ENCODE measurements at regions not wholly inside any gene's neighbourhood (a gene's known extent, or its start where the extent isn't known, plus 50 kb on each side); places are given as distances from the start of the nearest gene placed in this dataset.
"Not testable (repeated sequence)": the region's sequence is repeated elsewhere in the genome, so short reads cannot be mapped to it uniquely, and the experiment has no call there.

DNA sequence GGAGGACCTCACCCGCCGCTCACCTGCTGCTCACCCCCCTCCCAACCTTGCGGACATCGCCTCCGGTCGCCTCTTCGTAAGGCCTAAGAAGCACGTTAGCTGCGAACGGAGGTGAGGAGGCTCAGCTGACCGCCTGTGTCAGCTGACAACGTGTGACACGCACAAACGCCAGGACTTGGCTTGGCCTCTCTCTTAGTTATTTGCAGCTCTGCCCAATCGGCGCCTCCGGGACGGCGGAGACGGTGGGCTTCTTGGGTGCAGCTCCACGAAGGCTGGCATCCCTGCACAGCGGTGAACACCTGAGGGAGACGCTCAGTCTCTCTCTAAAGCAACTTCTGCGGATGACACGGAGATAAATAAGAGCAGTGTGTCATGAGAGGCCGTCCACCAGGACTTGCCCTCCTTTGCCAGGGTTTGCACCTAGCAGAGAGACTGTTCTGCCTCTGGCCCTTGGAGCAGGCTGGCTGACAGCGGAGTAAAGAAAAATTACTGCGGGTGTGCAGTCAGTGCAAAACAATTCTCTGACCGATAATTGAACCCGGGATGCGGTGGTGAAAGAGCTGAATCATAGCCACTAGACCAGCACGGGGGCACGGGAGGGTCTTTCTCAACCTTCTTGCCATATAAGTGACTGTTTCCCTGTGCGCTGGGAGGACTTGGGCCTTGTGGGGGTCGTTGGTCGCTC is 318.9 kb downstream of the FAM72C start:
- no peak overlapping the region for H3K4me3 ChIP-seq (ENCODE audit: low read depth, low read length)
- TF ChIP-seq, protein P1, sequence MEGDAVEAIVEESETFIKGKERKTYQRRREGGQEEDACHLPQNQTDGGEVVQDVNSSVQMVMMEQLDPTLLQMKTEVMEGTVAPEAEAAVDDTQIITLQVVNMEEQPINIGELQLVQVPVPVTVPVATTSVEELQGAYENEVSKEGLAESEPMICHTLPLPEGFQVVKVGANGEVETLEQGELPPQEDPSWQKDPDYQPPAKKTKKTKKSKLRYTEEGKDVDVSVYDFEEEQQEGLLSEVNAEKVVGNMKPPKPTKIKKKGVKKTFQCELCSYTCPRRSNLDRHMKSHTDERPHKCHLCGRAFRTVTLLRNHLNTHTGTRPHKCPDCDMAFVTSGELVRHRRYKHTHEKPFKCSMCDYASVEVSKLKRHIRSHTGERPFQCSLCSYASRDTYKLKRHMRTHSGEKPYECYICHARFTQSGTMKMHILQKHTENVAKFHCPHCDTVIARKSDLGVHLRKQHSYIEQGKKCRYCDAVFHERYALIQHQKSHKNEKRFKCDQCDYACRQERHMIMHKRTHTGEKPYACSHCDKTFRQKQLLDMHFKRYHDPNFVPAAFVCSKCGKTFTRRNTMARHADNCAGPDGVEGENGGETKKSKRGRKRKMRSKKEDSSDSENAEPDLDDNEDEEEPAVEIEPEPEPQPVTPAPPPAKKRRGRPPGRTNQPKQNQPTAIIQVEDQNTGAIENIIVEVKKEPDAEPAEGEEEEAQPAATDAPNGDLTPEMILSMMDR (conservative IDR thresholded peaks at IDR 0.05; ENCODE audit: low read depth, low read length), result no peak
- DNase-seq (ENCODE audit: low read depth), result no peak

DNA sequence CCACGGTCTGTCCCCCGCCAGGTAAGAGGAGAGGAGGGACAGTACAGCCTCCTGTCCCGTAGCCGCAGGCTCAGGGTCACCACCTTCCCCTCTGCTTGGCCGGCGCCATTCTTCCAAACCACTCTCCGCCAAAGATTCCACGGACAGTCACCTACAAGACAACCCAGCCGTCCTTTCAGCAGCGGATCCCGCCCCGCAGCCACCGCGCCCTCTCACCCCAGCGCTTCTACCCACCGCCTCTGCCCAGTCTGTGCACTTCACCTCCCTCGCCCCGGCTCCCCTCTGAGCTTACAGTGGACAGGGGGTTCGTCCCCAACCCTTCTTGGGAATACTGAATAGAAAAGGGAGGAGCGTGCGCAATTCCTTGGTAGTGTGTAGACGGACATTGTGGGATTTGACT is 319.6 kb downstream of the FAM72C start:
- no peak for DNase-seq (ENCODE audit: low read depth)

DNA sequence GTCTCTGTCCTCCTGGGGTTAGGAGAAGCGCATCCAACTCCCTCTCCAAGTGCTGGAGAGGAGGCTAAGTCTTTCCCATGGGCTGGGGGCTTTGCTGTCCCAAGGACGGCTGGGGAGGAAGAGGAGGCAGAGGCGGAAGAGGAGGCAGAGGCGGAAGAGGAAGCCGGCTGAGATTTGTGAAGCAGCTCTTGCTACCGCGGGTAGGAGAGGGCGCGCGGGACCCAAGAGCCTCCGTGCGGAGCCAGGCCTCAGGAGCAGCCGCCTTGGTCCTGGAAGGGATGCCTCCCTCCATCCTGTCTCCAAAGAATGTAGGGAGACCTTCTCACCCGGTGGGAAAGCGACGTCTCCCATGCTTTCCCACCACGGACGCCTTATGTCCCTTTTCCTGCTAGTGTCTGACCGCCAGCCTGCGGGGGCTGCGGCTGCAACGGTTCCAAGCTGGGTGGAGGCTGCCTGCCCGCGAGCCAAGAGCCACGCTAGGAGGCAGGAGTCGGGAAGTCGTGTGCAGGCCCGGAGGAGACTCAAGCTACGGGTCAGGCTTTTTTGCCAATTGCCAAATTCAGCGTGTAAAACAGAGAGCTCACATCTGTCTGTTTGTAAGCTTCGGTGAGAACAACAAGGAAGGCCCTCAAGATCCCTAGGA is 320.3 kb downstream of the FAM72C start:
- no peak overlapping the region for H3K4me3 ChIP-seq (ENCODE audit: low read depth, low read length)
- TF ChIP-seq, protein P1 (conservative IDR thresholded peaks at IDR 0.05; ENCODE audit: low read depth, low read length), result no peak
- no peak for DNase-seq (ENCODE audit: low read depth)

More for the DNA sequence above, 319.6 kb downstream of the FAM72C start:
- TF ChIP-seq, protein P1 (conservative IDR thresholded peaks at IDR 0.05; ENCODE audit: low read depth, low read length), result no peak
- H3K4me3 ChIP-seq (ENCODE audit: low read depth, low read length), result no peak overlapping the region

DNA sequence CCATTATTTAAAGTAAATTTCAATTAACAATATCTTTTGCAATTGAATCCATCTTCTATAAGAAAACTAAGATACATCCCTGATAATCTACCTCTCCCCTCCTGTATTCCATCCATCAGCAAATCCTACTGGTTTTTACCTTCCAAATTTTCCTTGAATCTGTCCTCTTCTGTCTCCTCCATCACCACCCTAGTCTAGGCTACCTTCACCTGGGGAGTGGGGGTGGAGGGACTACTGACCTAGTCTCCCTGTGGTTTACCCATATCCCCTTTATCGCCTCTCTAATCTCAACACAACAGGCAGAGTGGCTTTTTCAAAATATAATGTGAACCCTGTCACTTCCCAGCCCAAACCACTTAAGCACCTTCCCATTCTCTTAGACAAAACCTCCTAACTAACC is 327.8 kb downstream of the FAM72C start:
- not testable (repeated sequence) for DNase-seq (ENCODE audit: low read depth); H3K4me3 ChIP-seq (ENCODE audit: low read depth, low read length)

DNA sequence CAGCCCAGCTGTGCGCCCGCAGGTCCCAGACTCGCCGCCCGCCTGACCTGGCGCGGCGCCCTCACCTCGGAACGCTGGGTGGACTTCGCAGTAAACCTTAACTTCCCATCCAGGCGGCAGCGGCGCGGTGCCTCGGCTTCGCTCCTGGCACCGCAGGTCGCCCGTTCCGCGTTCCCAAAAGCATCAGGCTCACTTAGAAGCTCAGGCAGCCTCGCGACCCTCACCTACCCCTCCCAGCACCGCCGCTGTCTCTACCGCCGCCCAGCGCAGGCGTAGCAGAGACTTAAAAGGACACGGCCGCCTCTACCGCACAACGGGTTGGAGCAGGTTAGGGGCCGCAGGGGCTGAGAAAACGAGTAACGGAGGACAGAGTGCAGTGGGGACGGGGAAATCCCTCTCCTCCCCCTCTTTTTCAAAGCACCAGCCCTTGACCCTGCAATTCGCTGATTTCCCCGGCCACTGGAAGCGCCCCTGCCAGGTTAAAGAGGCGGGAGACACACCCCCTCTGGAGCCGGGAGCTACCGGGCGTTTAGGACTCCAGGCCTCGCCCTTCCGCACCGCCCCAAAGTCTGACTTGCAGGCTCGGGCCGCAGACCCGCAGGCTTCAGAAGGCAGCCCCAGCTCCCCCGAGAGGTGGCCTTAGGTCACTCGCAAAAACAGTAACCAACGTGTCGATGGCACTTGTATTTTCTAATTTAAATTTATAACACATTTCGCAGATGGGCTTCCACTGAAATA is 328.5 kb downstream of the FAM72C start:
- TF ChIP-seq, protein P1 (conservative IDR thresholded peaks at IDR 0.05; ENCODE audit: low read depth, low read length), result no peak
- no peak overlapping the region for H3K4me3 ChIP-seq (ENCODE audit: low read depth, low read length)
- no peak for DNase-seq (ENCODE audit: low read depth)

DNA sequence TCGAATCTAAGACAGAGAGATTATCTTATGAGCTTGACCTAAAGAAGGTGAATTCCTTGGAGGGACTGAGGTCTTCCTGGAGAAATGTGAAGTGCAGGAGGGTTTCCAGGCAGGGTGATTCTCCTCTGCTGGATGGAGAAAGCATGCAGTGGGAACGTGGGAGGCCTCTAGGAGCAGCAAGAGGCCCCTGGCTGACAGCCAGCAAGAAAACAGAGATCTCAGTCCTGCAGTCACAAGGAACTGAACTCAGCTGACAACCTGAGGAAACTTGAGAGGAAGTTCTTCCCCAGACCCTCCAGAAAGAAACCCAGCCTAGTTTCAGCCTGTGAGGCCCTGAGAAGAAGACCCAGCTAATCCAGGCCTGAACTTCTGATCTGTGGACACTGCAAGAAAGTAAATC is 345.9 kb downstream of the FAM72C start:
- H3K4me3 ChIP-seq (ENCODE audit: low read depth, low read length), result no peak overlapping the region
- no peak for DNase-seq (ENCODE audit: low read depth)
- TF ChIP-seq, protein P1 (conservative IDR thresholded peaks at IDR 0.05; ENCODE audit: low read depth, low read length), result no peak

DNA sequence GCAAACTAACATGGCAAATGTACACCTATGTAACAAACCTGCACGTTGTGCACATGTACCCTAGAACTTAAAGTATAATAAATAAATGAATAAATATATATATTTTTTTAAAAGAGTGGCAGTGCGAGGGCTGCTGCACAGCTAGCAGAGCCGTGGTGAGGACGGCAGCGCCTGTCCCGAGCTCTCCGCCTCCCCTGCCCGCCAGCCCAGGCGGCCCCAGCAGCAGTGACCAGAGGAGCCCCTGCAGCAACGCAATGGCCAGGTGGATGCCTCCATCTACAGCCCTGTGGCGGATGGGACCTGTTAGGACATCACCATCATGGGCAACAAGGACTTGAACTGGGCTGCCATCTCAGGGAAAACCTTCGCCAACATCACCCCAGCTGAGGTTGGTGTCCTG is 351.9 kb downstream of the FAM72C start:
- DNase-seq (ENCODE audit: low read depth), result no peak
- TF ChIP-seq, protein P1 (conservative IDR thresholded peaks at IDR 0.05; ENCODE audit: low read depth, low read length), result no peak
- H3K4me3 ChIP-seq (ENCODE audit: low read depth, low read length), result no peak overlapping the region

Data from choroid plexus epithelial cell (primary cell).